A172 (cell line): ENCODE measurements at regions not wholly inside any gene's neighbourhood (a gene's known extent, or its start where the extent isn't known, plus 50 kb on each side); places are given as distances from the start of the nearest gene placed in this dataset.

Experiments used
- DNase-seq: peaks from one replicate; pipeline ENCODE4 v3.0.0-alpha.2; 2015; ENCODE audit warnings: low spot score

- DNase-seq: peak; percentile 22
These were observed 100.8 kb downstream of the PPM1A start for GRCh38 chr14:60349663-60350365.

GRCh38 chr14:60350366-60350720 lies 101.3 kb downstream of the PPM1A start:
- DNase-seq: no peak

DNA sequence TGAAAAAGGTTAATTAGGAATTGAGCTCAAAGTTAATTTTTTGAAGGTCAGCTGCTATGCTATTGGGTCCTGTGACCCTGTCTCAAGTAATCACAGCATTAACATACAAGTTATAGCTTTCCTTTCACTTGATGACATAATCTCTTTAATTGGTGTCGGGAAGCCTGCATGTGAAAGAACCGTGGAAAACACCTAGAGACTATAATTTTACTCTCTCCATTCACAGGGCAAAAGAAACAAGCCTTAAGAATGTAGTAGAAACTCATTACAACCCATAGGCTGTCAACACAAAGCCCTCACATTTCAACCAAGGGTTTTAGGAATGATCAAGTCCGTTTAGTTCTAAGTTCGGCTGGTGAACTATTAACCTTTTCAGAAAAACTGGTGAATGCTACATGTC lies 104.4 kb downstream of the PPM1A start:
- no peak for DNase-seq

DNA sequence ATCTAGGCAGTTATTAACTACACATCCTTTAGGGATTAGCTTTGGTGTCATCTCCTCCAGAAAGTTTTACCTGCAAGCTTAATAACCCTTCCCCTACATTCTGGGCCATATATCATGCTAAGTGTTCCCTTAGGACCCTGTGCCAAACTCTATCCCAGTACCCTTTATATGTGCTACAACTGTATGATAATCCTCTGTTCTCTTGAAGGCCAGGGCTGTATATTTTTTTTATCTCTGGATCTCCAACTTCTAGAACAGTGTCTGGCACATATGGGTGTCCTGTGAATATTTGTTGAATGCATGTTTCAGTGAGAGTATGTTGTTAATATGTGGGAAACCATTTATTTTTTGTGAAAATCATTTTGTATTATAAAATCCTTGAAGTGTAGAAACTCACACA lies 106.7 kb downstream of the PPM1A start:
- DNase-seq: no peak

GRCh38 chr14:60356386-60356785 lies 107.4 kb downstream of the PPM1A start:
- no peak for DNase-seq

DNA sequence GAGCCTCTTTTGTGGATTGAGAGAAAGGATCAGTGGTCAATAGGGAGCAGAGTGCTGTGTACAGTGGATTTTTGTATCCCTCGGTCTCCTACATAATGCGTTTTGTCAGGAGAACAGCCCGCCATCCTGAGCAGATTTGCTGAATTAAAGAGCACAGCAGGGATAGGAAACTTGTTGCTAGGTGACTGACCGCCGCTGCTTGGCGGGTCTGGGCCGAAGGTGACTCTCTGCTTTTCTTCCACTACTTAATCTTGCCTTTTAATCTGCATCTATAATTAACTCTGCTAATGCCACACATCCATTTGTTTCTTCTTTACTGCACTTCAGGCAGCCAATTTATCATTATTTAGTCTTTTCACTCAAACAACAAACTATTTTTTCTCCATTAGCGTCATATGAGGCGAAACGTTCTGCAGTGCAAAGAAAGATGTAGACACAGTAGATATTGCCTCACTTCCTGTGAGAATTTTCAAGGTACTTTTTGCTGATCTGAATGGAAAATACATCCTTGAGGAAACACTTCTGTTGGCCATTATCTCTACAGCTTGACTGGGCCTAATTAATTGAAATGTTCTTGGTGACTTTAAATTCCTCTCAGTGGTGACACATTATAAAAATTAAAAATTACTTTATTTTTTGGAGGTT lies 108.0 kb downstream of the PPM1A start:
- no peak for DNase-seq

- no peak for DNase-seq
These were observed 108.6 kb downstream of the PPM1A start for GRCh38 chr14:60357551-60358149.

DNA sequence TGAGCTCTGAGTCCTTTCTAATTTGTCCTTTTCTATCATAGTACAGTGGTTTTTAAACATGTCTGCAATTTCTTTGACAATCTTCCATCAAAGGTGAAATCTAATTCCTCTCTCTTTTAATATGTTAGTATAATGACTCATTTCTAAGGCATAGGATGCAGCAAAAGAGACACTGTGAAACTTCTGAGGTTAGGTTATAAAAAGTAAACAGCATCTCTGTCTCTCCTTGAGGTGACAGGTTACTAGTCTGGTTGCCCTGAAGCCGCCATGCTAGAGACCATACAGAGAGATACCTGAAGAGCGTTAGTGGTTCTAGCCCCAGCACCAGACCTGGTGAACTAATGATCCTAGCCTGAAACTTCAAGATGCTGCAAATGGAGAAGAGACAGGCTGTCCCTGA lies 114.3 kb downstream of the PPM1A start:
- DNase-seq: no peak

DNA sequence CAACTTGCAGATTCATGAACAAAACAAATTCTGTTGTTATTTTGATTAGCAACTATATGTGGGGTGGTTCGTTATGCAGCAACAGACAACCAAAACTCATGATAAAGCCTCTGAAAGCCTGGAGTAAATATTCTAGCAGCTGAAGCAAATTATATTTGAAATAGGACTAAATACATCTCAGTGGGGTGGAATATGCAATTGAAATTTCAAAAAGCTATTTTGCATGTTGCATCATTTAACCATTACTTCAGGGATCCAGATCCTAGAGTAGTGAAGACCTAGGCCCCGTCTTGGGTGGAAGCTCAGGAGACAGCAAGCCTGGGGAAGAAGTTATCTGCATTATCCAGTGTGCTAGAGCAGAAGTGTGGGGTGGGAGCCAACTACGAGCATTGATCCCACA lies 114.7 kb downstream of the PPM1A start:
- no peak for DNase-seq

- DNase-seq: no peak
These were observed 104.0 kb downstream of the C14orf39 start for GRCh38 chr14:60381909-60382308.
